HG02623 (cell line): ENCODE measurements at regions not wholly inside any gene's neighbourhood (a gene's known extent, or its start where the extent isn't known, plus 50 kb on each side); places are given as distances from the start of the nearest gene placed in this dataset.

Experiments
- ATAC-seq: cut with Tn5 transposase; IDR thresholded peaks from one replicate; pipeline ENCODE4 v1.9.1; 2021; ENCODE audit warnings: moderate library complexity; ENCODE audit not compliant: unreplicated experiment

DNA sequence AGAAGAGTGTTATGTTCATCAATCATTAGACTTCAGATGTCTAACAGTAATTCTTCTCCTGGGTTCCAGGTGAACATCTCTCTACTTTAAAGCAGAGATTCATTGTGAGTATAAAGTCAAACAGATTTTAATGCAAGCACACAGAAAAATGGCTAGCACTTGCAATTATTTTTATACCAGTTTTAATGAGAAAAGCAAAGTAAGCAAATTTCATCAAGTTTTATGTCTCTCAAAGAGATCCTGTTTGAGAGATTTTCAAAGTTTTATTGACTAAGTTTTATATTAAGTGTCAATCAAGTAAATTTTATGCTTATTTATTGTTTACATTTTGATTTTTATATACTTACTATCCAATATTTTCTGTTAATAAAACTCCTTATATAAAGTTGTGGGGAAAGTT lies 1628.5 kb downstream of the HACE1 start:
- ATAC-seq = no peak

DNA sequence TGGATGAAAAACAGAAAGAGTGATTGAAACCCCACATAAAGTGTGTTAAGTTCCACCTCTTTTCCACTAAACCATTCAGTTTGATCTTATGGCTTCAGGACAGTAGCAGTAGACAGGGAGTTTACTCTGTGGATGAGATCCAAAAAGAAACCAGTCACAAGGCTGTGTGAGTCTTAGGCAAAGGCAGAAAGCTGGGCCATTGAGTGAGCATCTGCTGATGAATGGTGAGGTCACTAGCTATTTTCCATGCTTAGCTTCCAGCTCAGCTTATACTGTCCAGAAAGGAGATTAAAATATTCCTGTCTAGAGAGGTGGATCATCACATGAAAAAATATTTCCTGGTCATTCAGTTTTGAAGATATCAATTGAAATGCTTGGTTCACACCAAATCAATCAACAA lies 1643.9 kb downstream of the HACE1 start:
- no peak for ATAC-seq

DNA sequence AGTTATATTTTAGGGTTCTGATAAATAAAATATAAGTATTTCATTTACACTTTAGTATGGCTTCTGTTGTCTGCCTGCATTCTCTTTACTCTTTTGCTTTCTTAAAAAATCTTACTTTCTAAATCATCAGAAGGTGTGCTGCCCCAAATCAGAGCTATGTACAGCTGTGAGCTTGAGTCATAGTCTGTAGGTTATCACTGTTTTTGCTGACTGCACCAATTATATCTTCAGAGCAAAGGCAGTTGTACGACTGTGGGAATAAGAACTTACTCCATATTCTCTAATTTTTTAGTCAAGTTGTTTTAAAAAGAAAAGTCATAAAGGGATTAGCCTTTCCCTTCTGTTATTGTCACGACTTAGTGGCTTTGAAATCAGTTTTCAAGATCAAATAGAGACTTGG lies 1649.0 kb downstream of the HACE1 start:
- no peak for ATAC-seq

DNA sequence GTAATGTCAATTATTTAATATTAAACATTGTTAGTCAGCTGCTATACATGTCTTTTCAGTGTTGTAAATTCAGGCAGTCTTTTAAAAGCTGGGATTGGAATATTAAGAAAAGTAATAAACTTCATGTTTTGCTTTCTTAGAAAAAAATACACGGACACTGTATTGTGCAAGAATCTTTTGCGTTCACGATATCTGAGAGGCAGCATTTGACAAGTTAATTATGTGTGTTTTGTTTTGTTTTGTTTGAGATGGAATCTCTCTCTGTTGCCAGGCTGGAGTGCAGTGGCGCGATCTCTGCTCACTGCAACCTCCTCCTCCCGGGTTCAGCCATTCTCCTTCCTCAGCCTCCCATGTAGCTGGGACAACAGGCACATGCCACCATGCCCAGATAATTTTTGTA lies 1661.3 kb downstream of the HACE1 start:
- ATAC-seq = no peak

DNA sequence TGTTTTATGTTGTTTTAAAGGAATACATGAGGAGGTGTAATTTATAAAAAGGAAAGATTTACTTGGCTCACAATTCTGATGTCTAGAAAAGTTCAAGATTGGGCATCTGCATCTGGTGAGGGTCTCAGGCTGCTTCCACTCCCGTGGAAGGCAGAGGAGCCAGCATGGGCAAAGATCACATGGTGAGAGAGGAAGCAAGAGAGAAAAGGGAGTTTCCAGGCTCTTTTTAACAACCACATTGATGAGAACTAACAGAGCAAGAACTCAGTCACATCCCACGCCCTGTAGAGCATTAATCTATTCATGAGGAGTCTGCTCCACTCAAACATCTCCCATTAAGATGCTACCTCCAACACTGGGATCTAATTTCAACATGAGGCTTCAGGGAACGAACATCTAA lies 1666.3 kb downstream of the HACE1 start:
- no peak for ATAC-seq

DNA sequence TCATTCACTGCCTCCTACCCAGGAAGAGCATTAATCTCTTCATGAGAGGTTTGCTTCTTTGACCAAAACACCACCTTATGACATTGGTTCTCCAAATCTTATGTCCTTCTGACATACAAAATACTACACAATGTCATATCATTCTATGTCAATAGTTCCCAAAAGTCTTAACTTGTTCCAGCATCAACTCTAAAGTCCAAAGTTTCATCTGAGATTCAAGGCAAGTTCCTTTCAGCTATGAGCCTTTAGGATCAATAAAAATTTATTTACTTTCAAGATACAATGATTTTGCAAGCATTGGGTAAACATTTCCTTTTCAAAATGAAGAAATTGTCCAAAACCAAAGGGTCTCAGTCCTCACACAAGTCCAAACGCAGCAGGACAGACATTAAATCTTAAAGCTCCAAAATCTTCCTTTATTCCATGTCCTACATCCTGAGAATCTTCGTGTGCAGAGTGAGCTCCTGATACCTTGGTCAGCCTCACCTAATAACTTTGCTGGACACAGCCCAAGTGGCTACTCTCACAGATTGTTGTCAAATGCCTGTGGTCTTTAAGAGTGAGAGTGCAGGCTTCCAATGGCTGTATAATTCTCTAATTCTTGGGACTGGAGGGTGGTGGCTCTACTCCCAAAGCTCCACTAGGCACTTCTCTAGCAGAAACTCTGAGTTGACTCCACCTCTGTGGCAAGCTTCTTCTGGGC lies 1668.2 kb downstream of the HACE1 start:
- no peak for ATAC-seq

DNA sequence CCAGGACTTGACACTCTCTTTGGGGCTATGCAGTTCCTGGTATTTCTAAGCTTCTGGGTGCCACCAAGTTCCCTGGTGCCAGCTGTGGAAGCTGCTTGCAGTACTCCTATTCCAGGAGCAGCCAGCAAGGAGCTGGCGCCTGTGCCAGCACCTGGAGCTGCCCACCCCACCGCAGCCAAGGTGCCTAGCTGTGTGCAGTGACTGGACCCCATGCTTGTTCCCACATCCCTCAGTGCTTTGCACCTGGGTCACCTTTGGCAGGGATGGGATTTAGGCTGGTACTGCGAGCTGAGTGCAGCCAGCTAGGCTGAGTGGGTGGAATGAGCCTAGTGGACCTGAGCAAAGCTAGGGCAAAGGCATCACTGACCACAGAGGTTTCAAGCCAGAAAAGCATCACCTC lies 1674.9 kb downstream of the HACE1 start:
- no peak for ATAC-seq

DNA sequence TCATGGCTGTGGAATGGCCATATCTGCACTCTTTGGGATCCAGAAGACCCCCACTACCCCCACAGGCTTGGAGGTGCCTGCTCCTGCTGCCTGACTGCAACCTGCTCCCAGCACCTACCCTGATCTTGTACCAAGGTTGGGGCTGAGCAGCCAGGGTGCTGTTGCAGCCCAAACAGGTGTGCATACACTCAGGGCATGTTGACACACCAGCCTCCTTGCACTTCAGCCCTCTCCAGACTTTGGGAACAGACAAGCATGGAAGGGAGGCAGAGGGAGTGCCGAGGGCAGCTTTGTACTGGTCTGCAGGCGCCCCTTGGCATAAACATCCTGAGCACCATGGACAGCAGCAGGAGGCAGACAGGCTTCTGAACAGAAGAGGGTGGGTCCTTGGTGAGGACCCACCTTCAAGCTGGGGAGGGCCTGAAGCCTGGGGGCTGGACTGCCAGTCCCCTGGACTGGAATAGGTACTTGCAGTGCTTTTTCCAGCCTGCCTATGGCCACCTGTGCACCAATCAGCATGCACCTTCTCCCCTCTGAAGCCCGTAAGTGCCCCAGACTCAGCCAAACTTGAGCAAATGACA lies 1675.8 kb downstream of the HACE1 start:
- ATAC-seq = no peak

DNA sequence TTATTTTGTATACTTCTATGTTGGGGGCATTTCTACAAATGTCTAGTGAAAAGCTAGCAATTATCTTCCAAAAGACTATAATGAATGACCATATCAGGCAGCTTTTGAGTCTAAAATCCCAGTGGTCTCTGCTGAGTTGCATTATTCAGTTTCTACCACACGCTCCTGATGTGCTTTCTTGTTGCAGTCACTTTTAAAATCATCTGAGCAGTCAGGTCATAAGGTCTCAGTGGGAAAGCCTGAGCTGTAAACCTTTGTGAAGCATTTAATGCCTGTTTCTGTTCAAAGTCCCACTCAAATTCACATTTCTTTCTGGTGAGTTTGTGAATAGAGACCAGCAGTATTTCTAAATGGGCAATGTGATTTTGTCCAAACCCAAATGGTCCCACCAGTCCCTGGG lies 1681.5 kb downstream of the HACE1 start:
- no peak for ATAC-seq

DNA sequence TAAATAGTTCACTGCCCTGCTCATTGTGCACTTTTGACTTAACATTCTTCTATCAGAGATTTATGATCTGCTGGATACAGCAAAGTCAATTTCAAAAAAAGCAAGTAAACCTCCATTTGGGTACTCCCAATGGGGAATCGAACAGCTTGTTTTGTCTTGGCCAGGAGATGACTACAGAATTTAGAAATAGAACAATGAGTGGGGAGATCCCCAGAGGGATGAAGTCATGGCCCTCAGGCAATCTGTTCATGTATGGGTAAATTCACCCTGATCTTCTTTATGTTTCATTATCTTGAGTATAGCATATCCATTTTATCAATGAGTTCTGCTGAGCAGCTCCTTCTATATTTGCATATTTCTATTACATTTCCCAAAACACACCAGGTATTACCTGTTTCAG lies 1681.9 kb downstream of the HACE1 start:
- no peak for ATAC-seq

DNA sequence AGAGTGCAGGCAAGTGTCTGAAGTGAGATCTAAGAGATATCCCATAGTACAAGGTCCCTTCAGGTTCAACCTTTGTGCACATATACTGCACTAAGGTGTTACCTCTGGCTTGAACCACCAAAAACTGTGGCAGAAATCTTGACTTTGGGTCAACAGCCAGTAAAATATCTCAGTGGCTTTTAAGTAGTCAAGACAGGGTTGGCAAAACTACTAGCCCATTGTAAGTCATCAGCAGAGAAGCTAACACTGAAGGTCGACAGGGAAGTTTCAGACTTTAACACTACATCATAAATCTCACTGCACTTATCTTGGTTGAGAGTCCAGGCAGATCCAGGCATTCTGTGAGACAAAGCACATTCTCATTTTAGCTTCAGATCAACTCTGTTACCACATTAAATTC lies 1684.7 kb downstream of the HACE1 start:
- no peak for ATAC-seq

DNA sequence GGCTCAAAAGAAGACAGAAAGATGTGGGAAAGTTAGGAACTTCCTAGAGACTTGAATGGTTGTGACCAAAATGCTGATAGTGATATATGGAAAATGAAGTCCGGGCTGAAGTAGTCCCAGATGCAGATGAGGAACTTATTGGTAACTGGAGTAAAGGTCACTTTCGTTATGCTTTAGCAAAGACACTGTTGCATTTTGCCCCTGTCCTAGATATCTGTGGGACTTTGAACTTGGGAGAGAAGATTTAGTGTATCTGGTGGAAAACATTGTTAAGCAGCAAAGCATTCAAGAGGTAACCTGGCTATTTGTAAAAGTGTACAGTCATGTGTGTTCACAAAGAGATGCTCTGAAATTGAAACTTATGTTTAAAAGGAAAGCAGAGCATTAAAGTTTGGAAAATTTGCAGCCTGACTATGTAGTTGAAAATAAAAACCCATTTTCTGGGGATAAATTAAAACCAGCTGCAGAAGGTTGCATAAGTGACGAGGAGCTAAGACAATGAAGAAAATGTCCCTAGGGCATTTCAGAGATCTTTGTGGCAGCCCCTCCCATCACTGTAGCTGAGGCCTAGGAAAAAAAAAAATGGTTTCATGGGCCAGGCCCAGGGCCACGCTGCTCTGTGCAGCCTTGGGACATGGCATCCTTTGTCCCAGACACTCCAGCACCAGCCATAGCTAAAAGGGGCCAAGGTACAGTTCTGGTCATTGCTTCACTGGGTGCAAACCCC lies 1692.2 kb downstream of the HACE1 start:
- no peak for ATAC-seq

DNA sequence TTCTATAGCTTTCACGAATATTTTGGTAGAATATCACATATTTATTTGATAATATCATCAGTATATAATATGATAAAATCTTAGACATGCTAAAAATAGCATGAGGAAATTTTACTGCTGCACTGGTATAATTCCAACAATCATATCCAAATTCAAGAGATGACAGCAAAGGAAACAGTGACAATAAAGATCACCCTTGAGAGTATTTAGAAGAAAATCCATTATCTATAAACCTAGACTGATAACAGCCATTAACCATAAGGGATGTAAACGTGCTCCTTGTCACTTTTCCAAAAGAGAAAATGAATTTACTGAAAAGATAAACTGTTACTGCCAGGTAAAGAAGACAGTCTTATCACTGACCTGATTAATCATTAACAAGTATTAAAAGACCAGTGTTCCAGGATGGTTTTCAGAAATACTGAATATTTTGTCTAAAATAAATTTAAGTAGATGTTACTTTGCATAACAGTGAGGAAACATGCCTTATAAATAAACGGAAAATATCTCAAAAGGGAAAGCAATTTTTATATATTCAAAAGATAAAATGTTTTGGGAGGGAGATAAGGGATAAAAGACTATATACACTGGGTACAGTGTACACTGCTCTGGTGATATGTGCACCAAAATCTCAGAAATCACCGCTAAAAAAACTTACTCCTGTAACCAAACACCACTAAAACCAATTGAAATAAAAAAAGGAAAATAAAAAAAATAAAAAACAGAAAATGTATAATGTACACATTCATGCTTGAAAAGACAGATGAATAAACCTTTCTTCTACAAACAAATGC lies 1704.7 kb downstream of the HACE1 start:
- no peak for ATAC-seq

DNA sequence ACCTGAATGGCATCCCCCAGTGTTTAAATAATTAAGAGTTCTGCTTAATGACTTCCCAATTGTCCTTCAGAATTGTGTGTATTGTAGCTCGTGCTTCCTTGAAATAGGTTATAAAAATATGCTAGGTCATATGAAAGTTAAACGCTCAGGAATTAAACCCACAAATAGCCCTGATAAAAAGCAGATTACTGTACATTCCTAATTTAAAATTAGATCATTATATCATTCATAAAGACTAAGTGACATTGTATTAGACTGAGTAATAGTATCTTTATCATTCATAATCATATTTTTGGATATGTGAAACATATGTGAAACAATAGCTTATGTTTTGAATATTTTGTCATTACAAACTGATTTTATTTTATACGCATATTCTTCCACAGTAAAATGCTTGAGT lies 1706.7 kb downstream of the HACE1 start:
- no peak for ATAC-seq

DNA sequence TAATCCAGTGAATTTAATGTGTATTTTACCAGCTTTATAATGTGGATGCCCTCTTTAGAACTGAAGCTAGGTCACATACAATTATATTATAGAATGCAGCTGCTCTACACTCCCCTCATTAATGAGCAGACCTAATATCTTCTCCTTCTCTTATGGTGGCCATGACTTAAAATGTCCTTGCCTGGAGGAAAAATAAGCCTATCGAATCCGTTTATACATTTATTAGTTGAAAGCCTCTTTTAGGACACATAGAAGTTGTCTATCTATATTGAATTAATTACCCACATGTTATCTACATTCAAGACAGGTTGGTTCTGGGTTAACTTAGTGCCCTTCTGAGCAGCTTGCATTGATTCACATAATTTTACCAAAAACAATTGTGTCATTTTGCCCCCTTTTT lies 1716.8 kb downstream of the HACE1 start:
- no peak for ATAC-seq

DNA sequence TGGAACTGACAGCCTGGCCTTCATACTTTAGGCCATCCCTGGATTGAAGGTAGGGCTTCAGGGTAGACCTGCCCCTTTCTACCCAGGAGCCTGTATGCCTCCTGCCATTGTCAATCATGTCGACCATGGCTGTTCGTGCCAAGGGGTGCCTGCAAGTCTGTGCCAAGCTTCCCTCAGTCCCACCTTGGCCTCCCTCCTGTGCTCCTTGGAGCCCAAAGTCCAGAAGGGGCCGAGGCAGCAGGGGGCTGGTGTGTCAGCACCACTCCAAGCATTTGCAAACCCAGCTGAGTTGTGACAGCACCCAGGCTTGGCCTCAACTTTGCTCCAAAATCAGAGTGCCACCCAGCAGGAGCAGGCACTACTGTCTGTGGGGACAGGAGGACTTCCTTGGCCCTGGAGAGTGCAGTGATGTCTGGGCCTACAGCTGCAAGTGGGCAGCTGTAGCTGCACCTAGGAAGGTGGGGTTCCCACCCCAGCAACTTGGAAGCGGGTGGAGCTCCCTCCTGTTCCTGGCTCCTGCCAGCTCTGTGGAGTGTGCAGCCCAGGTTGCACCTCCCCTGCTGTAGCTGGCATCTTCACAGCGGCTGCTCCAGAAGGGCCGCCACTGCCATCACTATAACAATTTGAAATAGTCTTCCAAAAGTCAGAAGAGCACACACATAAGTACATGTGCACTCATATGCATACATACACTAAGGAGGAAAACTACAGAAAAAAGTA lies 1719.3 kb downstream of the HACE1 start:
- no peak for ATAC-seq

DNA sequence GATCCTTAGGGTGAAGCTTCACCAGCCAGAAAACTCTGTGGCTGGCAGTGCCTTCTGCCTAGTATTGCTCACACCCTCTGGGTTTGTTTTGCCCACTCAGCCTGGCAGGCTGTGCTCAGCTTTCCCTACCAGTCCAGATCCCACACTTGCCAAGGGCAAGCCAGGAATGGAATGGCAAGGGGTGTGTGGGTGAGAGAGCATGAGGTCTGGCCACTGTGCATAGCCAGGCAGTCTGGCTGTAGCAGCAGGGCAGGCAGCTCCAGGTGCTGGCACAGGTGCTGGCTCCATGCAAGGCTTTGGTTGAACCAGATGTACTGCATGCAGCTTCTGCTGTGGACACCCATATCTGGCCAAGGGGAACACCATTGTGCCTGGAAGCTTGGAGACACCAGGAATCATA lies 1720.3 kb downstream of the HACE1 start:
- no peak for ATAC-seq

DNA sequence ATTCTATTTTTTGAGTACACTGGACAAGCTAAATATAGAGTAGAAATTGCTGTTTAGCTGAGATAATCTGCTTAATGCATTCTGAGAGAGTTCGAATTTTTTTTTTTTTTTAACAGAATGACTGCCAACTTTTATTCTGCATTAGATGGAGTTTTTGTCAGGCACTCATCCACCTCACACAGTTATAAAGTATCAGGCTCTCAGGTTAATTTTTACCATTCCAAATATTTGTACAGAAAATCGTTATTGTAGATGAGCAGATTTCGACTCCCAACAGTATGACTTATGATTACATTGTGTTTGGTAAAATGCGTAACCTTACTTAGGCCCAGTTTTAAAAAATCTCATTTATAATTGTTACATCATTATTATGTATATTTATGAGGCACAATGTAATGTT lies 1731.0 kb downstream of the GRIK2 start:
- ATAC-seq = no peak

DNA sequence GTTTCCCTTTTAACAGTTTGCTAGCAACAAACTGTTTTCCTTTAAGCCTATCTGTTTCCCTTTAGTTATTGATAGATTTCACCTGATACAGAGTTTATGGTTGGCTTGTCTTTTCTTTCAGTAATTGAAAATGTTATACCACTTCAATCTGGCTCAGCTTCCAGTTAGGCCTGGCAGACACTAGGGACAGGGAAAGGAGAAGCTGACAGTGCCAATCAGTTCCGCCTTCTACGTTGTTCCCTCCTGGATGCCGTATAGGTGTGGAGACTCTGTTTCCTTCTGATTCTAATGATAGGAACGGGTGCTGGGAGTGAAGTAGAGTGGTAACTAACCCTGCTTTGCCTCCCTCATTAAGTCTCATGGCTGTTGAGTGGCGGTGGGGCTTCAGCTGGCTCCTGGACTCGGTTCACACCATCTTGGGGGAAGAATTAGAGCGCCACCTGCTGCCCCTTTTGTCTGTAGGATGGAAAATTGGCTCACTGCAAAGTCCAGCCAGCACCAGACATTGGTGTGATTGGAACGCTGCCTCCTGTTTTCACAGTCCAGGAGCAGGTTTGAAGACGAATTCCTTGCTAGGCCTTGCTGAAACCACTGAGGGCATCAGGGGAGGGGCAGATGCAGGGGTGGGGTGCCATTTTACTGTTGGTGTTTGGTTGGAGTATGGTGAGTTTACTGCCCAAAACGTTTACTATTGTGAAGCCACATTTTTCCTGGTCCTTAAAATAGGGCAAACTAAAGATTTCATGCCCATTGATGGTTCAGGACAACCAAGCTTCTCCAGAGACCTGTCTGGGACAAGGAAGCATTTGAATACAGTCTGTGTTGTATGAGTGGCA lies 1729.5 kb downstream of the GRIK2 start:
- ATAC-seq = peak; percentile 73

DNA sequence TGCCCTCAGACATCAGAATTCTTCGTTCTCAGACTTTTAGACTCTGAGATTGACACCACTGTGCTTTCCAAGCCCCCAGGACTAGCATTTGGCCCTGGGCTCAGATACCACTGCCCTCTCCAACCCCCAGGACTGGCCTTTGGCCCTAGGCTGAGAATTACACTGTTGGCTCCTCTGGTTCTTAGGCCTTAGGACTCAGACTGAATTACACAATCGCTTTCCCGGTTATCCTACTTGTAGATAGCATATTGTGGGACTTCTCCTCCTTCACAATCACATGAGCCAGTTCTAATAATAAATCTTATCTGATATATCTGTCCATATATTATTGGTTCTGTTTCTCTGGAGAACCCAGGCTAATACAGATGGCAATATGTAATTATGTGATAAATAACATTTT lies 1725.5 kb downstream of the GRIK2 start:
- ATAC-seq = no peak
